ENCODE measurements at regions not wholly inside any gene's neighbourhood (a gene's known extent, or its start where the extent isn't known, plus 50 kb on each side); places are given as distances from the start of the nearest gene placed in this dataset.

GRCh38 chr6:100948381-100949133 is 67.4 kb upstream of the ASCC3 start:
- TF ChIP-seq CTCF (IDR thresholded peaks at IDR 0.05) = no peak
- TF ChIP-seq POLR2AphosphoS5 (IDR thresholded peaks at IDR 0.05) = no peak
- no peak for TF ChIP-seq EP300 (IDR thresholded peaks at IDR 0.05)
